ENCODE measurements at regions not wholly inside any gene's neighbourhood (a gene's known extent, or its start where the extent isn't known, plus 50 kb on each side); places are given as distances from the start of the nearest gene placed in this dataset.

- TF ChIP-seq NFE2L2 (IDR thresholded peaks at IDR 0.05; ENCODE audit: low read depth, low read length): peak; percentile 23; the same call in 1 of the 2 replicates
Observed at GRCh38 chr3:15982667-15983196, 185.0 kb upstream of the ANKRD28 start (continued).

GRCh38 chr3:15983232-15983631 is 185.5 kb upstream of the ANKRD28 start:
- H3K23ac ChIP-seq (ENCODE audit: low read depth, low read length): peak overlapping the region; percentile 88
- H2BK120ac ChIP-seq (ENCODE audit: low read depth, low read length): peak overlapping the region; percentile 89
- H4K20me1 ChIP-seq (ENCODE audit: insufficient read depth, low read length): no peaks in the 10 kb centered on the region; the same call in 1 of the 2 replicates
- in situ Hi-C loops (cut with MboI; ENCODE audit: low sequenced_read_pairs) (no loop called here), intact Hi-C loops (cut with micrococcal nuclease) (loop anchor here (1.0 to 5.0 kb wide), 6 partner anchors 51 to 264 kb away; no protein-coding TSS in a partner anchor), dilution Hi-C loops (cut with HindIII; ENCODE audit: low sequenced_read_pairs, unreplicated experiment) (no loop called here)
- H3K4me3 ChIP-seq (ENCODE audit: insufficient read depth, low read depth, low read length): peak overlapping the region; percentile 7; the same call in 1 of the 2 replicates
- peak overlapping the region; percentile 85 for H4K5ac ChIP-seq (ENCODE audit: low read depth, low read length)
- no CpG with 5 or more reads among the region's 2 CpGs for WGBS, 2 experiments (ENCODE audit: extremely low coverage in 2 of 2, insufficient read length in 1 of 2)
- peak overlapping the region; percentile 71 for H3K14ac ChIP-seq (replicated peaks; ENCODE audit: low read depth, low read length)
- peaks cover 5% of the 10 kb centered on the region; the same call in 1 of the 2 replicates for H3K9me3 ChIP-seq (ENCODE audit: control insufficient read depth, insufficient read depth, low read length)
- H3K18ac ChIP-seq (ENCODE audit: low read depth, low read length): peak overlapping the region; percentile 70
- peak overlapping the region; percentile 87 for H2BK20ac ChIP-seq (ENCODE audit: low read depth, low read length)
- peak overlapping the region; percentile 90; the same call in 2 of the 3 replicates for H2BK15ac ChIP-seq (ENCODE audit: low read depth, low read length)
- H3K27me3 ChIP-seq (ENCODE audit: control insufficient read depth, insufficient read depth, low read length): no peaks in the 10 kb centered on the region
- DNase-seq (peak; percentile 78), ATAC-seq (ENCODE audit: low read depth) (peak; percentile 70)
- peak overlapping the region; percentile 96 for H3K4ac ChIP-seq (ENCODE audit: low read depth, low read length)
- H2AK9ac ChIP-seq (replicated peaks; ENCODE audit: low read depth, low read length, poor library complexity): peak overlapping the region; percentile 91
- H4K91ac ChIP-seq (ENCODE audit: insufficient read depth, low read depth, low read length): peak overlapping the region; percentile 91
- TSS peak; percentile 26 for BruUV-seq (replicated peaks)
- H3K4me1 ChIP-seq (ENCODE audit: control insufficient read depth, insufficient read depth, low read length): peaks cover 7% of the 10 kb centered on the region
- peak overlapping the region; percentile 77 for H2AK5ac ChIP-seq (ENCODE audit: low read depth, low read length)
- H3K9ac ChIP-seq (ENCODE audit: low read depth, low read length): peak overlapping the region; percentile 73
- ChIA-PET POLR2A (ENCODE audit: unreplicated experiment) (interaction anchor here (0.6 to 1.0 kb wide), 3 partner anchors 9 to 261 kb away, joined by 3 to 5 read pairs (median 3); no protein-coding TSS in a partner anchor), CTCF (interaction anchor here (0.8 to 1.5 kb wide), 3 partner anchors 9 to 195 kb away, joined by 3 to 4 read pairs (median 4); no protein-coding TSS in a partner anchor)
- H3K9me1 ChIP-seq (ENCODE audit: insufficient read depth, low read length): no peaks in the 10 kb centered on the region
- H3K27ac ChIP-seq (ENCODE audit: insufficient read depth, low read length): peak overlapping the region; percentile 94
- no peaks in the 10 kb centered on the region for H3K79me1 ChIP-seq (ENCODE audit: low read depth in 1 of 2, low read length in 2 of 2)
- H3K56ac ChIP-seq (ENCODE audit: extremely low read depth, insufficient read depth, low read length): peak overlapping the region; percentile 87
- peak overlapping the region; percentile 78 for H2AFZ ChIP-seq (replicated peaks; ENCODE audit: low read length, poor library complexity)
- no peaks in the 10 kb centered on the region for H3K36me3 ChIP-seq (ENCODE audit: control insufficient read depth, insufficient read depth, low read length)
- H4K8ac ChIP-seq (ENCODE audit: low read depth in 2 of 2, low read length in 2 of 2): peak overlapping the region; percentile 84 to 89
- peak overlapping the region; percentile 70 for H3K4me2 ChIP-seq (ENCODE audit: low read depth, low read length)
- H2BK5ac ChIP-seq (ENCODE audit: low read depth, low read length, poor library complexity, severe bottlenecking): peak overlapping the region; percentile 96
- 0 out of 2 replicates have a peak, but pooled peaks have one; percentile 11 for TF ChIP-seq RAD21 (IDR thresholded peaks at IDR 0.05; ENCODE audit: low read length)
- no peak for TF ChIP-seq USF2 (IDR thresholded peaks at IDR 0.05; ENCODE audit: low read depth, low read length)
- TF ChIP-seq POLR2A (IDR thresholded peaks at IDR 0.05; ENCODE audit: low read depth, low read length): no peak; the same call in 1 of the 2 replicates
- no peak for TF ChIP-seq RFX5 (IDR thresholded peaks at IDR 0.05; ENCODE audit: low read depth, low read length)
- TF ChIP-seq MAZ (IDR thresholded peaks at IDR 0.05; ENCODE audit: borderline replicate concordance, low read depth, low read length): peak; percentile 7; the same call in 1 of the 2 replicates
- no peak for TF ChIP-seq SMC3 (IDR thresholded peaks at IDR 0.05; ENCODE audit: low read depth, low read length)
- no peak for TF ChIP-seq MAFK (IDR thresholded peaks at IDR 0.05; ENCODE audit: low read depth, low read length)
- no peak for TF ChIP-seq NFE2L2 (IDR thresholded peaks at IDR 0.05; ENCODE audit: low read depth, low read length)
- TF ChIP-seq CTCF (conservative IDR thresholded peaks at IDR 0.05; ENCODE audit: low read depth, low read length): no peak
- TF ChIP-seq CEBPB (IDR thresholded peaks at IDR 0.05; ENCODE audit: low read depth, low read length): peak; percentile 91
- no peak for TF ChIP-seq ELK1 (IDR thresholded peaks at IDR 0.05; ENCODE audit: borderline replicate concordance, low read depth, low read length)
- TF ChIP-seq FOS (IDR thresholded peaks at IDR 0.05; ENCODE audit: low read depth, low read length): no peak

All from IMR-90 (cell line).